ENCODE measurements at regions not wholly inside any gene's neighbourhood (a gene's known extent, or its start where the extent isn't known, plus 50 kb on each side); places are given as distances from the start of the nearest gene placed in this dataset.

- TF ChIP-seq CEBPB (IDR thresholded peaks at IDR 0.05) (no peak), EP300 (IDR thresholded peaks at IDR 0.05) (no peak)
Measured at GRCh38 chr2:21866316-21866715, 742.5 kb downstream of the TDRD15 start.
